C4-2B (cell line): ENCODE measurements at regions not wholly inside any gene's neighbourhood (a gene's known extent, or its start where the extent isn't known, plus 50 kb on each side); places are given as distances from the start of the nearest gene placed in this dataset.

Experiments used
- CTCF ChIP-seq: fragments of 450-650 bp; conservative IDR thresholded peaks from 2 replicates; pipeline ENCODE4 v1.5.1; 2017; ENCODE audit warnings: mild to moderate bottlenecking
- ZFX ChIP-seq: fragments of 450-650 bp; IDR thresholded peaks from 2 replicates; pipeline ENCODE4 v1.6.1; 2017

DNA sequence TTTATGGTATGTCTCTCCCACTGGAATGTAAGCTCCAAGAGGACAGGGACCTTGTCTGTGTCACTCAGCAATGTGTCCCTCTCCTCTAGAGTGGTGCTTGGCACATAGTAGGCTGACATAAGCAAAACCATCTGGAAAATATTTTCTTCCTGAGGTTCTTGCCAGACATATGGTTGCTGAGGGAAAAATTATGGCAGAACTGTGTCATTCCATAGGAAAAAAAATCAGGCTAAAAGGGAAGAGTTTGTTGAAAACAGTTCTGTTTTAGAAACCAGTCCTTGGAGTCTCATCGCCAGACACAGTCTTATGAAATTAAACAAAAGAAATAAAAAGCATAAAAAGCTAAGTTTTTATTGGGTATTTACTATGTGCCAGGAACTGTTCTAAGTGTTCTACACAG, 60.9 kb downstream of the RTL9 start:
- TF ChIP-seq CTCF (no peak), ZFX (no peak)
